Suprapubic skin (tissue), 4 donors: ENCODE measurements at regions not wholly inside any gene's neighbourhood (a gene's known extent, or its start where the extent isn't known, plus 50 kb on each side); places are given as distances from the start of the nearest gene placed in this dataset.

Experiments
- CTCF ChIP-seq, 2 donors: fragments of 200-600 bp in 1 of 2; fragments of 450-650 bp in 1 of 2; sonication (generic) in 1 of 2; IDR thresholded peaks; one replicate each; pipeline ENCODE4 v1.5.1; 2016 to 2019; ENCODE audit warnings: antibody characterized with exemption in 2 of 2, mild to moderate bottlenecking in 1 of 2, moderate library complexity in 1 of 2
- EP300 ChIP-seq: sonication (generic); formaldehyde crosslinking; IDR thresholded peaks from one replicate; pipeline ENCODE4 v1.6.1; 2017; ENCODE audit warnings: antibody characterized with exemption
- POLR2AphosphoS5 ChIP-seq, 3 donors: sonication (generic); formaldehyde crosslinking; IDR thresholded peaks; one replicate each; pipeline ENCODE4 v1.6.1; 2017; ENCODE audit warnings: antibody characterized with exemption in 3 of 3

DNA sequence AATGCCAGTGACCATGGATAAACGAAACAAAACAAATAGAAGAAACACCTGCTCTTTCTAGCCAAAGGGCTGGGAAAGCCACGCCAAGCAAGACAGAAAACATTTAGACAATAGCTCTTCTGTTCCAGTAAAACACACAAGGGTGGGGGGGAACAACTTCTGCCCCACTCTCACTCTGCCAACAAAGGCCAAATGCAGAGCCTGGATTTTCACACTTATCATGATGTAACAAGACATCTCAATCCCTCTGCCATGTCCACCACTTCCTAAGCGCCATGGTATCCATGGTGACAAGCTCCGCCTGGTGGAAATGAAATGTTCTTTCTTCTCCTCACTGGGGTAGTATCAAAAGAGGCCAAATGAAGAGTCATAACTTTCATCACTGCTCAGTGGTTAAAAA is 60.6 kb downstream of the DRD1 start:
- TF ChIP-seq POLR2AphosphoS5 (IDR thresholded peaks at IDR 0.05) (no peak), CTCF (IDR thresholded peaks at IDR 0.05) (no peak), EP300 (no peak)
